NAMALWA (cell line): ENCODE measurements at regions not wholly inside any gene's neighbourhood (a gene's known extent, or its start where the extent isn't known, plus 50 kb on each side); places are given as distances from the start of the nearest gene placed in this dataset.
"Not testable (repeated sequence)": the region's sequence is repeated elsewhere in the genome, so short reads cannot be mapped to it uniquely, and the experiment has no call there.

Source experiments
- DNase-seq: peaks from one replicate; pipeline ENCODE4 v3.0.0-alpha.2; 2015; ENCODE audit warnings: low spot score

- DNase-seq: no peak
These were observed 50.3 kb upstream of the OSBPL11 start for GRCh38 chr3:125645616-125646015.

DNA sequence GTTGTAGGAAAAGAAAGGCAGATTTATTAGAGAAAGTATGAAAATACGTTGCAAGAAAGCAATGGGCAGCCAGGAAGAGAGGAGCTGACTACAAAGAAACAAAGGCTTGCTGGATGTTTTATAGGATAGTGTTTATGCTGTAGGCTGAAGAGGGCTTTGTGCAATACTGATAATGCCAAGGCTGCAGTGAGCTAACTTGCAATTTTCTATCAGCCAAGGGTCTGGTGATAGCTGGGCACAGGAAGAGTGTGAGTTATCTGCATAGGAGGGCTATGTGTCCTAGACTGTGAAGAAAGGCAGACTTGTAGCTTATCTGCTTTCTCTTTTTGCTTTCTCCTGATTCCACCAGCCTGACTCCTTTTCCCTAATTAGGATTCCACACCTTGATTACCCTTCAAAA, 51.3 kb upstream of the OSBPL11 start:
- no peak for DNase-seq

GRCh38 chr3:125647318-125648014, 52.2 kb upstream of the OSBPL11 start:
- DNase-seq: no peak

- no peak for DNase-seq
These were observed 55.9 kb upstream of the OSBPL11 start for GRCh38 chr3:125651244-125651643.

- DNase-seq: no peak
These were observed 57.1 kb upstream of the OSBPL11 start for GRCh38 chr3:125652349-125652748.

DNA sequence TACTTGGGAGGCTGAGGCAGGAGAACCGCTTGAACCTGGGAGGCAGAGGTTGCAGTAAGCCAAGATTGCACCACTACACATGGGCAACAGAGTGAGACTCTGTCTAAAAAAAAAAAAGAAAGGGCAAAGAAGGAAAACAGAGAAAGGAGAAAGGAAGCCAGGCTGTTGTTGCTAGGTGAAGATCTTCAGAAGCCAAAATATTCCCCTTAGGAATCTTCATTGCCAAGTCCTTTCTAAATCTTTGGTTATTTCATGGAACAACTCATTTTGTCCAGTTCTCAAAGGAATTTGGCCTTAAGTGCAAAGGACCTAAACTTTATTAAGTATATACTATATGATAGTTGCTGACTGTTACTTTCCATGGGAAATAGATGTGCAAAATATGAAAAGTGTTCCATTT, 59.2 kb upstream of the OSBPL11 start:
- no peak for DNase-seq

- no peak for DNase-seq
These were observed 67.4 kb upstream of the OSBPL11 start for GRCh38 chr3:125662675-125663074.

DNA sequence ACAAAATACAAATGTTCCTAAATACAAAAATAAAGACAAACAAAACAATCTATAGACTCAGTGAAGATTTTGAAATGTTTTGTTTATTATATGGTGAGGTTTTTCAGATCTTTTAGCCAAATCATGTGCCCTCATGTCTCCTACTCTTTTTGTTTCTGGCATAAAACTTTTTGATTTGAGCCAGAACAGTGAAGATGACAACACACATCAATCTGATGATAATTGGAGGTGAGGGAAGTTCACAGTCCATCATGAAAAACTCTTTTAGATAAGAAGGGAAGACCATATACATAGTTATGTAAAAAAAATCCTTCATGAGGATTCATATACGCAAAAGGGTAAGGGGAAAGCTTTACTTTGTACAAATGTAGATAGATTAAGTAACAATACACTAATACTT, 75.1 kb upstream of the OSBPL11 start:
- DNase-seq: no peak

GRCh38 chr3:125670945-125671344, 75.6 kb upstream of the OSBPL11 start:
- DNase-seq: no peak

DNA sequence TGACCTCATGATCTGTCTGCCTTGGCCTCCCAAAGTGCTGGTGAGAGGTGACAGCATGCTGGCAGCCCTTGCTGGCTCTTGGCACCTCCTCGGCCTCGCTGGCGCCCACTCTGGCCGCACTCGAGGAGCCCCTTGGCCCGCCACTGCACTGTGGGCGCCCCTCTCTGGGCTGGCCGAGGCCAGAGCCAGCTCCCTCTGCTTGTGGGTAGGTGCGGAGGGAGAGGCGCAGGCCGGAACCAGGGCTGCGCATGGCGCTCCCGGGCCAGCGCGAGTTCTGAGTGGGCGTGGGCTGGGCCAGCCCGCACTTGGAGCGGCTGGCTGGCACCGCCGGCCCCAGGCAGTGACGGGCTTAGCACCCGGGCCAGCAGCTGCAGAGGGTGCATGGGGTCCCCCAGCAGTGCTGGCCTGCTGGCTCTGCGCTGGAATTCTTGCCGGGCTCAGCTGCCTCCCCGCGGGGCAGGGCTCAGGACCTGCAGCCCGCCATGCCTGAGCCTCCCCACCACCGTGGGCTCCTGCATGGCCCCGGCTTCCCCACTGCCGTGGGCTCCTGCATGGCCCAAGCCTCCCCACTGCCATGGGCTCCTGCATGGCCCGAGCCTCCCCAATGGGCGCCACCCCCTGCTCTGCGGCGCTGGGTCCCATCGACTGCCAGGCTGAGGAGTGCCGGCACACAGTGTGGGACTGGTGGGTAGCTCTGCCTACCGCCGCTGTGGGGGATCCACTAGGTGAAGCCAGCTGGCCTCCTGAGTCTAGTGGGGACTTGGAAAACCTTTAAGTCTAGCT, 76.4 kb upstream of the OSBPL11 start:
- DNase-seq: no peak

DNA sequence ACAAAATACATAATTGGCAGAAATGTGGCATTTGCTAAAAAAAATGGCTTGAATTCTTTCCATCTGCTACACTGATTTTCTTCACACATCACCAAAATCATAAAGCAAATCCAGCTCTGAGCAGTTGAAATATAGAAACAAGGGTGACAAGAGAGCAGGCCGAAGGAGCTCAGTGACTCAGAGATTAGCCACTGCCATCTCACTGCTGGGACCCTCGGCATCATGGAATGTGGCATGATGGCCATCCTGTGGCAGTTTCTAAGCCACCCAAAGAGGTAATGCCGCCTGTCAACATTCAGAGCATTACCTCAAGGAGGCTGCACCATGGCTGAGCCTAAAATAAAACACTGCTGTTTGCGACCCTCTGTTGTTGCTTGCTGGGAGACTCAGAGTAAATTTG, 80.5 kb upstream of the OSBPL11 start:
- no peak for DNase-seq

- DNase-seq: no peak
These were observed 84.0 kb upstream of the OSBPL11 start for GRCh38 chr3:125679258-125679657.

DNA sequence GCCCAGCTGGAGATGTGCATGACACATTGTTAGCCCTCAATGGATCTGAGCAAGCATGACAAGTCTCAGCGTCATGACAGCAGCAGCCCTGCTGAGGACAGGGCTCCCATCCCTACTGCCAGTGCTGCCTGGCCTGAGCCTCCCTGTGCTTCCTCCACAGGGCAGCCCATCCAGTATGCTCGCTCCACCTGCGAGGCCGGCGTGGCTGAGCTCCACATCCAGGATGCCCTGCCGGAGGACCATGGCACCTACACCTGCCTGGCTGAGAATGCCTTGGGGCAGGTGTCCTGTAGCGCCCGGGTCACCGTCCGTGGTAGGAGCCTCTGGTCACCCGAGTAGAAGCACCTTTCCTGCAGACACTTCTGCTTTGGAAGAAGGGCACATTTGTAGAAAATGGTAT, 85.8 kb upstream of the OSBPL11 start:
- no peak for DNase-seq

- DNase-seq: not testable (repeated sequence)
These were observed 86.6 kb upstream of the OSBPL11 start for GRCh38 chr3:125681906-125682305.

DNA sequence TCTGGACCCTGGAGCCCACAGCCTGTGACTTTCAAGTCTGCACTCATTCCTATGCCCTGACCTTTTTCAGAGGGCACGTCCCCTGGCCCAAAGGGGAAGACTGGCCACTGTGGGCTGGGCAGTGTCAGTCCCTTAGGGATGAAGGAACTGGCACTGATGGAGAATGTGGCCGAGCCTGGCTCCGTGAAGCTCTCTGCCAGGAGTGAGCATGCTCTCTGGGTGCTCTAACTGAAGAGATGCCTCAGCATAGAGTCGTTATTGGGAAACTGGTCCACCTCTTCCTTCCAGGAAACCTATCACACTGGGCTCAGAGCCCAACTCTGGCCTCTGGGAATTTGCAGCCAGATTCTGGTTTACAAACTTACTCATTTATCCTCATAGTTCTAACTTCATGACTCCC, 87.3 kb upstream of the OSBPL11 start:
- DNase-seq: not testable (repeated sequence)

GRCh38 chr3:125683067-125683829, 88.0 kb upstream of the OSBPL11 start:
- DNase-seq: no peak

DNA sequence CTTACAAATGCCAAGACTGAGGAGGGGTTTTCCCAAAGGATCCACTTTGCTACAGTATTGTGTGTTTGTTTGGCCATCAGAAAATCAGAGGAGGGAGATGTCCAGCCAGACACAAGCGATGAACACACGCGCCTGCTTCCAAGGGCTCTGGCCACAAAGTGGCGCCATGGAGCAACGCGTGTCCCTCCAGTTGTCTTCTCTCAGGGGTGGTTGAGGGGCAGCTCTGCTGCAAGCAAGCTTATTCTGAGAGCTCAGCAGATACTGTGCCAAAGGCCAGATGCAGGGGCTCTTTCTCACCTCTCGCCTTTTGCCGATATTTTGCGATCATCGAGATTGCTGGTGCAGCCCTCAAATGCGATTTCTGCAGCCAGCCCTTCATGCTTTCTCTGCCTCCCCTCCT, 88.9 kb upstream of the OSBPL11 start:
- DNase-seq: peak; percentile 42

DNA sequence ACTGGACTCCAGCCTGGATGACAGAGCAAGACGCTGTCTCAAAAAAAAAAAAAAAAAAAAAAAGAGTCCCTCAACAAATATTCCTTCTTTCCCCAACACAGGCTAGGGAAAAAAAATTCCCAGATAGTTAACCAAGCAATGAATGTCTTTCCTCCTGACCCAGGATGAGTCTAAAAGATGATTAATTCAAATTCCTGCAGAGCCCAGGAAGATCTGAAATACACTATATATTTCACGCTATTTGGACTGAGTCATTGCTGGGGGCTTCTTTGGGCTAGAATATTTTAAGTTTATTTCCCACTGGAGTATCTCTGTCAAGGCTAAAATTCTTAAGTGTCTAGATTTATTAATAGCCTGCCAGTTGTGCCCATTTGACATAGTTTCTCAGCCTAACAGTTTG, 90.4 kb upstream of the OSBPL11 start:
- DNase-seq: not testable (repeated sequence)

DNA sequence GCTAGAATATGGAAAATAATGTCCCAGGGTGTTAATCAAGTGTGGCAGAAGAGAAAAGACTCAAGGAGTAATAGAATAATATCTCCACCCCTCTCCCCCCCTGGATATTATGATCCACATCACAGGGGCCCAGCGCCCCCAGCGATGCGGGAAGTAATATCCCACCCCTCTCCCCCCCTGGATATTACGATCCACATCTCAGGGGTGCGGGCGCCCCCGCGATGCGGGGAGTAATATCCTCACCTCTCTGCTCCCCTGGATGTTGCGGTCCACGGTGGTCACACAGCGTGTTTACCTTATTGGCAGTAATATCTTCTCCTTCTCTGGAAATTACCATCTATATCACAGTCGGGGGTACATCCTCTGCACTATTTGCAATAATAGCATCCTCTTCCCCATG, 97.1 kb upstream of the OSBPL11 start:
- no peak for DNase-seq

DNA sequence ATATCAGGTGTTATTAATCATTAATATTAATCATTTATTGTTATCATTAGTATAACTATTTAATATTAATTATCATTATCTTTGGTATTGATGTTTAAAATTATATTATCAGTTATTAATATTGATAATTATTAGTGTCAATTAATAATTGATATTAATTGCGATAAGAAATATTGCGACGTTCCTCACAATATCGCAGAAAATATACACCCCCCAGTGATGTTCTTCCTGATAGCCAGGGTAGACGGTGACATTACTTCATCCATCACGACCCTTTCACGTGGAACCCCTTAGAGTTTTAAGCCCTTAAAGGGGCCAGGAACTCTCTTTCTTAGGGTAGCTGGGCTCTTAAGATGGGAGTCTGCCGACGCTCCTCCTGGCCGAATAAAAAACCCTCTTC, 98.6 kb upstream of the OSBPL11 start:
- no peak for DNase-seq

GRCh38 chr3:125694761-125695294, 99.5 kb upstream of the OSBPL11 start:
- no peak for DNase-seq

GRCh38 chr3:125695688-125696087, 100.4 kb upstream of the OSBPL11 start:
- DNase-seq: no peak

DNA sequence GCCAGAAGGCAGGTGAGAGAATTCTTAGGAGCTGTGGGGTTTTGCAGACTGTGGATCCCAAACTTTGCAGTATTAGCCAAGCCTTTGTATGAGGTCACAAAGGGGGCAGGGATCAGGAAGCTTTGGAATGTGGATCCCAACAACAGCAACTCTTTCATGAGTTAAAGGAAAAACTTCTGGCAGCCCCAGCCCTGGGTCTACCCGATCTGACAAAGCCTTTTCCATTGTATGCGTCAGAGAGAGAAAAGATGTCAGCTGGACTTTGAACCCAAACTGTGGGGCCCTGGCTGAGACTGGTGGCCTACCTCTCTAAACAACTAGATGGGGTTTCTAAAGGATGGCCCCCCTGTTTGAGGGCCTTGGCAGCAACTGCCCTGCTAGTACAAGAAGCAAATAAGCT, 101.8 kb upstream of the OSBPL11 start:
- not testable (repeated sequence) for DNase-seq
